GM12864 (cell line): ENCODE measurements at regions not wholly inside any gene's neighbourhood (a gene's known extent, or its start where the extent isn't known, plus 50 kb on each side); places are given as distances from the start of the nearest gene placed in this dataset.

ENCODE experiments used
- DNase-seq: peaks from one replicate; pipeline ENCODE4 v3.0.0-alpha.2; 2011; ENCODE audit warnings: low read depth
- H3K4me3 ChIP-seq: 2 replicates; pipeline ENCODE4 v1.5.1; 2011; ENCODE audit warnings: mild to moderate bottlenecking, low read depth, low read length, control low read depth
- CTCF ChIP-seq: IDR thresholded peaks from 2 replicates; pipeline ENCODE4 v1.5.1; 2011; ENCODE audit warnings: low read depth, mild to moderate bottlenecking, moderate library complexity, low read length, control low read depth, inconsistent platforms; ENCODE audit errors: missing control alignments

GRCh38 chr13:73671732-73672131, 462.5 kb downstream of the KLF12 start:
- DNase-seq, result no peak
- no peak for TF ChIP-seq CTCF
- H3K4me3 ChIP-seq, result no peak overlapping the region

GRCh38 chr13:73671011-73671410, 463.2 kb downstream of the KLF12 start:
- TF ChIP-seq CTCF, result no peak
- no peak for DNase-seq
- H3K4me3 ChIP-seq, result no peak overlapping the region

- no peak for TF ChIP-seq CTCF
- DNase-seq, result no peak
- H3K4me3 ChIP-seq, result no peak overlapping the region
Observed at GRCh38 chr13:73667756-73668155, 466.4 kb downstream of the KLF12 start.

- no peak overlapping the region for H3K4me3 ChIP-seq
- DNase-seq, result no peak
- TF ChIP-seq CTCF, result no peak
Observed at GRCh38 chr13:73665261-73665660, 468.9 kb downstream of the KLF12 start.

- no peak overlapping the region for H3K4me3 ChIP-seq
- no peak for TF ChIP-seq CTCF
- DNase-seq, result no peak
Observed at GRCh38 chr13:73664851-73665250, 469.4 kb downstream of the KLF12 start.

GRCh38 chr13:73662833-73663232, 471.4 kb downstream of the KLF12 start:
- H3K4me3 ChIP-seq, result no peak overlapping the region
- DNase-seq, result no peak
- no peak for TF ChIP-seq CTCF

- no peak overlapping the region for H3K4me3 ChIP-seq
- no peak for DNase-seq
- no peak for TF ChIP-seq CTCF
Observed at GRCh38 chr13:73661687-73662425, 472.3 kb downstream of the KLF12 start.
